B cell (primary cell): ENCODE measurements at regions not wholly inside any gene's neighbourhood (a gene's known extent, or its start where the extent isn't known, plus 50 kb on each side); places are given as distances from the start of the nearest gene placed in this dataset.

ENCODE experiments used
- EZH2 ChIP-seq: IDR thresholded peaks from 2 replicates; pipeline ENCODE4 v1.6.1; 2012; ENCODE audit warnings: borderline replicate concordance, low read depth, mild to moderate bottlenecking, moderate library complexity, low read length; ENCODE audit not compliant: insufficient read depth, poor library complexity, severe bottlenecking
- TF ChIP-seq, protein P1 (sequence below): fragments of 200-600 bp; IDR thresholded peaks from one replicate; pipeline ENCODE4 v1.8.0; 2022; ENCODE audit warnings: antibody characterized with exemption, mild to moderate bottlenecking

GRCh38 chr7:110407242-110407641, 683.7 kb upstream of the LRRN3 start:
- TF ChIP-seq, protein P1, sequence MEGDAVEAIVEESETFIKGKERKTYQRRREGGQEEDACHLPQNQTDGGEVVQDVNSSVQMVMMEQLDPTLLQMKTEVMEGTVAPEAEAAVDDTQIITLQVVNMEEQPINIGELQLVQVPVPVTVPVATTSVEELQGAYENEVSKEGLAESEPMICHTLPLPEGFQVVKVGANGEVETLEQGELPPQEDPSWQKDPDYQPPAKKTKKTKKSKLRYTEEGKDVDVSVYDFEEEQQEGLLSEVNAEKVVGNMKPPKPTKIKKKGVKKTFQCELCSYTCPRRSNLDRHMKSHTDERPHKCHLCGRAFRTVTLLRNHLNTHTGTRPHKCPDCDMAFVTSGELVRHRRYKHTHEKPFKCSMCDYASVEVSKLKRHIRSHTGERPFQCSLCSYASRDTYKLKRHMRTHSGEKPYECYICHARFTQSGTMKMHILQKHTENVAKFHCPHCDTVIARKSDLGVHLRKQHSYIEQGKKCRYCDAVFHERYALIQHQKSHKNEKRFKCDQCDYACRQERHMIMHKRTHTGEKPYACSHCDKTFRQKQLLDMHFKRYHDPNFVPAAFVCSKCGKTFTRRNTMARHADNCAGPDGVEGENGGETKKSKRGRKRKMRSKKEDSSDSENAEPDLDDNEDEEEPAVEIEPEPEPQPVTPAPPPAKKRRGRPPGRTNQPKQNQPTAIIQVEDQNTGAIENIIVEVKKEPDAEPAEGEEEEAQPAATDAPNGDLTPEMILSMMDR = no peak
- TF ChIP-seq EZH2 = no peak
